NCI-H187 treated with DMSO at 0.1 percent for 48 hours (cell line): ENCODE measurements at regions not wholly inside any gene's neighbourhood (a gene's known extent, or its start where the extent isn't known, plus 50 kb on each side); places are given as distances from the start of the nearest gene placed in this dataset.
"Not testable (repeated sequence)": the region's sequence is repeated elsewhere in the genome, so short reads cannot be mapped to it uniquely, and the experiment has no call there.

ENCODE experiments used
- DNase-seq: peaks from one replicate; lab custom pipeline; 2025; lab: John Stamatoyannopoulos, UW

DNA sequence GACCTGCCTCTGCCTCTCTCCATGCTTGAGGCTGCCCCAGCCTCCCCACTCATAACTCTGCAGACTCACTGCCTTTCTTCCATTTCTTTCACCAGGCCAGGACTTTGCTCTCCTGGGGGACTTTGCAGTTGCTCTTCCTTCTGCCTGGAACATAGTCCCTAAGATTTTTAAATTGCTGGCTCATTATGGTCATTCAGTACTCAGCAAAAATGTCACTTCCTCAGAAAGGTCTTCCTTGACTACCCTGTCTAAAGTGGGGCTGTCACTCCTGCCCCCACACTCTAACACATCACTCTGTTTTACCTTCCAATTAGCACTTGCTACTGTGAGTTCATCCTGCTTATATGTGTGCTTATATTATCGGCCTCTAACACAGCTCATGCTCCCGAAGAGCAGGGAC lies 618.2 kb downstream of the UQCRFS1 start:
- DNase-seq = no peak

DNA sequence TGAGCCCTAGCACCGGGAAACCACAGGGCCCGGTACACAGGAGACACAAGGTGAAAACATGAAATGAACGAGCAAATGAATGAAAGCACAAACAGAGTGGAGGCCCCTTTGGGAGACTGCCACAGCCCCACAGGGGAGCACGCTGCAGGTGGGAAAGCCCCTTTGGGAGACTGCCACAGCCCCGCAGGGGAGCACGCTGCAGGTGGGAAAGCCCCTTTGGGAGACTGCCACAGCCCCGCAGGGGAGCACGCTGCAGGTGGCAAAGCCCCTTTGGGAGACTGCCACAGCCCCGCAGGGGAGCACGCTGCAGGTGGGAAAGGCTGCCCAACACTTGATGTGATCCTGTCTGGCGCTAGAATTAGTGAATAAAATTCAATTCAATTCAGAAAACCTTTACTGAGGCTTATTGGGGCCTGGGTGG lies 623.0 kb downstream of the UQCRFS1 start:
- DNase-seq = not testable (repeated sequence)

GRCh38 chr19:28586474-28586873 lies 626.5 kb downstream of the UQCRFS1 start:
- no peak for DNase-seq

- DNase-seq = no peak
Observed at GRCh38 chr19:28585796-28586195, 627.2 kb downstream of the UQCRFS1 start.

- no peak for DNase-seq
Observed at GRCh38 chr19:28583713-28584112, 629.2 kb downstream of the UQCRFS1 start.

DNA sequence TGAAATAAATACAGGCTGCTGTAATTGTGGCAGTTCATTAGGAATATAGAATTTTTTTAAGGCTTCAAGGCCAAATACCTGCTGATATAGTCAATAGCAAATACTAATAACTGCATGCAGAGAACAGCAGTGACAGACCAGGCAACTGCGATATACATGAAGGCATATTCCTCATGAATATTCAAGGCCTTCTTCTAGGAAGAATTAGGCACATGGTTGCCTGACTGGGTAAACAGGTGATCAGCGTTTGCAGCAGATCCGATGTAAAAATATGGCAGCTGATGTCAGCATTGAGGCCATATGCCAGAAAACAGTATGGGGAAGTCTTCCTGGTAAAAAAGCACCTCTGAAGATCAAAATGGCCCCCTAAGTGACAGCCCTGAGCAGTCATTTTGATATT lies 629.7 kb downstream of the UQCRFS1 start:
- no peak for DNase-seq

GRCh38 chr19:28582796-28583195 lies 630.2 kb downstream of the UQCRFS1 start:
- no peak for DNase-seq

GRCh38 chr19:28582344-28582743 lies 630.6 kb downstream of the UQCRFS1 start:
- no peak for DNase-seq

DNA sequence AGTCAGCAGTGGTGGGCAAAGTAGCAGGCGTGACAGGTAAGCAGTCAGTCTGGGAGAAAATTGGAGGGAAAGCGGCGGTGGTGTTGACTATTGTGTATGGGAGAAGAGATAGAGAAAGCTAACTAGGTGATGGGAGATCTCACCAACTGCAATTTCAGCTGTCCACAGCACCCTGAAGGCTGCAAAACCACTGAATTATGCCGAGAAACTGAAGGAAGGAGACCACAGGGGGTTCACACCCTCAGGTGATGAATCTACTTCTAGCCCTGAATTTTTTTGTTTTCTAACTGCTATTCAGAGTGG lies 631.5 kb downstream of the UQCRFS1 start:
- no peak for DNase-seq

DNA sequence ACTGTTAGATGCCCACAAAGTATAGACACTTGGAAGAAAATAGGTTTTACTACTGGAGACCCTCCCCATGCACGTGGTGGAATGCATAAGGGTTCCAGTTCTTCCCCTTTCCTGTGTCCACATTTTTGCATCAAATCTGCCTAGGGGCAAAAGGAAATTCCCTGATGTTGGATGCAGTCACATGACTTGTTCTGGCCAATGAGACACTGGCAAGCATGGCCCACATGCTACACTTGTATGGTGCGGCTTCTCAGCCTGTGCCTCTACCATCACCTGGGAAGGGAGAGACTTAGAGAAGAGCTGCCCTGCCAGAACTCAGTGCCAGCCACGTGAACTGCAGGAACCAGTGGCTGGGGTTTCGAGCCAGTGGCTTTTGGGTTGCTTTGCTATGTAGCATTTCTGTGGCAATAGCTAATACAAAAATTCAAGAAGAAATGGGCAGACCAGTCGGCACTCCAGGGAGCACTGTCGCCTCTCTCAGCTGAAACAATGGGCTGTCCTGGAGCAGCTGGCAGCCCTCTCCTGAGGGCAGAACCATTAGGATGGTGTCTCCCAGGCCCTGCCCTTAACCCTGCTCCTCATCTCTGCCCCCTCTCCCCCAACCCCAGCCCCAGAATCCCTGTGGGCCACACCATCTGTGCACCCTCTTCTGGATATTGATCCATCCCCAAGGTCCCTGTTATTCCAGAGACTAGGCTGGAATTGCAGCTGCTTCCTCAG lies 634.0 kb downstream of the UQCRFS1 start:
- DNase-seq = no peak

GRCh38 chr19:28578208-28578607 lies 634.7 kb downstream of the UQCRFS1 start:
- no peak for DNase-seq

DNA sequence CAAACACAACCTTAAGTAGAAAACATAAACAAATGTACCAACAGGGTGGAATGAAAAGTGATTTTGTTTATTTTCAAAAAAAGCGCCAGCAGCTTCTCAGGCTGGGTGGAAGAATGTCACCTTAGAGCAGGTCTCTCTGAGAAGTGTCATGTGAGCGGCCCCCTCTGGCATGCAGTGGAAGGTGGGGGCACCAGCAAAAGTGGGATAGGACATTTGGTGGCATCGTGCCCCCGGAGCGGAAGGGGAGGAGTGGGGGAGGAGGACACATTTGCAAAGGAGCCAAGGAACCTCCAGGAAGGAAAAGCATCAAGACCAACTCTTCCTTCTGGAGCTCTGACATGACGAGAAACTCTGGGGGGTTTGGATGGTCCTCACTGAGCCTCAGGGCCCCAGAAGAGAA lies 635.3 kb downstream of the UQCRFS1 start:
- DNase-seq = no peak

DNA sequence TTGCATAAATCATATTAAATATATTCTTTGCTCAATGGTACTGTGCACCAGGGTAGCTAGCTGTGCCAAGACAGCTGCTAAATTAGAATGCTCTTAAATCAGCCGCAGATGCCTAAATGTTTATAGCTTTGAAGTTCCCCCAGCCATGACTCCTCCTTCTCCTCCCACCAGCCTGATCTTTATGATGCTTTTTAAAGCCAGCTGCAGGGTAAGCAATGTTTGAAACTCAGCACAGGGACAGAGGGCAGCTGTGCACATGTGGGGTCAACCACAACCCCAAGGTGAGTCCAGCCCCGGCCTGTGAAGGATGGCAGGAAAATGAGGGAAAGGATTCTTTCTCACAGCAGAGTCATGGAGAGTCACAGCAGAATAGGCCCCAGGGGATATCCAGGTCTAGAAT lies 635.7 kb downstream of the UQCRFS1 start:
- DNase-seq = no peak

GRCh38 chr19:28575816-28576215 lies 637.1 kb downstream of the UQCRFS1 start:
- DNase-seq = no peak

DNA sequence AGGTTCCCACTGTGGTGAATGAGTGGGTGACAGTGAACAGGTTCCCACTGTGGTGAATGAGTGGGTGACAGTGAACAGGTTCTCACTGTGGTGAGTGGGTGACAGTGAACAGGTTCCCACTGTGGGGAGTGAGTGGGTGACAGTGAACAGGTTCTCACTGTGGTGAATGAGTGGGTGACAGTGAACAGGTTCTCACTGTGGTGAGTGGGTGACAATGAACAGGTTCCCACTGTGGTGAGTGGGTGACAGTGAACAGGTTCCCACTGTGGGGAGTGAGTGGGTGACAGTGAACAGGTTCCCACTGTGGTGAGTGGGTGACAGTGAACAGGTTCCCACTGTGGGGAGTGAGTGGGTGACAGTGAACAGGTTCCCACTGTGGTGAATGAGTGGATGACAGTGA lies 637.6 kb downstream of the UQCRFS1 start:
- not testable (repeated sequence) for DNase-seq

DNA sequence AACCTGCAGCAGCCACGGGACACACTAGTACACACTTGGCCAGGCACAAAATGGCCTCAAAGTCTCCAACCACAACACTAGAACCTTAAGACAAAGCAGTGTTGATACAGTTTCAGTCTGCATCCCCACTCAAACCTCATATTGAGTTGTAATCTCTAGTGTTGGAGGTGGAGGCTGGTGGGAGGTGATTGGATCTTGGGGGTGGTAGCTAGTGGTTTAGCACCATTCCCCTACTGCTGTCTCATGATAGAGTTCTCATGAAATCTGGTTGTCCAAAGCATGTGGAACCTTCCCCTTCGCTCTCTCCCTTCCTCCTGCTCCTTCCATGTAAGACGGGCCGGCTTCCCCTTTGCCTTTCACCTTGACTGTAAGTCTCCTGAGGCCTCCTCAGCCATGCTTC lies 638.7 kb downstream of the UQCRFS1 start:
- no peak for DNase-seq

DNA sequence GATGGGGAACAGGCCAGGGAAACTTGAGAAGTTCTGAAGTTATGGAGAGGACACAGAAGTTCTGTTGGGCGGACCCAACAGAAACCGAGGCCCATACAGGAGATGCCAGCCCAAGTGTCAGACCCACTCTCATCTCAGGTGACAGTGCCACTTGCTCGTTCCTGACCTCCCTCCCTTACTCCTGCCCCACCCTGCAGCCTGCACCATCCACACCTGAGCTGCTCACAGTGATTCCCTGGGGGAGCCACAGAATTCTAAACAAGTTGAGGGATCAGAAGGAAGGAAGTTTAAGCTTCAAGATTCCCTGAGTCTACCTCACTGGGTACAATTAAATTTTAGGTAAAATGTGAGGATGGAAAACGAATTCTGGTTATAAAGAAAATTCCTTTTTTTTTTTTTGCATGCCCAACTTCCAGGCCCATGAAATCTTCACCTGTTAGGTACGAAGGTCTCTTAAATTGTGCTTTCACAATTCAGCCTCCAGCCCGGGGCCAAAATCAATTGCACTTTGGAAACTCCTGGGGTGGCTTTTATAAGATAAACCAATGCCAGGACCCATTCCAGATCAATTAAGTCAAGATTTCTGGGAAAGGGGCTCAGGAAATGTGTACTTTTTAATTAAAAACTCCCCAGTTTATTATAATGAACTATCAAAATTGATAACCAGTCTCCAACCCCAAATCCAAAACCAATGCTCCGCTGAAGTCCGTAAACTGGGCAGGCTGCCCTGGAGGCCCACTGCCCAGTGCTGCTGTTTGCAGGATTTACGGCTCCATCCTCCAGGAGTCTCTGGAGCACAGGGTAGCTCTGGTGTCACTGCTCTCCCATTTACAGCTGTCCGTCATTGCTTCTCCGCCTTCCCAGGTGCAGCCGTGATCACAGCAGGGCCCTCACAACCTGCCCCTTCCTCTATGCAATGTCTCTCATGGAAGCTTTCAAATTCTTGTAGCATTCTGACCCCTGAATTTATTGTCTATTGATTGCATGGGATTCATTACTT lies 643.5 kb downstream of the UQCRFS1 start:
- no peak for DNase-seq

DNA sequence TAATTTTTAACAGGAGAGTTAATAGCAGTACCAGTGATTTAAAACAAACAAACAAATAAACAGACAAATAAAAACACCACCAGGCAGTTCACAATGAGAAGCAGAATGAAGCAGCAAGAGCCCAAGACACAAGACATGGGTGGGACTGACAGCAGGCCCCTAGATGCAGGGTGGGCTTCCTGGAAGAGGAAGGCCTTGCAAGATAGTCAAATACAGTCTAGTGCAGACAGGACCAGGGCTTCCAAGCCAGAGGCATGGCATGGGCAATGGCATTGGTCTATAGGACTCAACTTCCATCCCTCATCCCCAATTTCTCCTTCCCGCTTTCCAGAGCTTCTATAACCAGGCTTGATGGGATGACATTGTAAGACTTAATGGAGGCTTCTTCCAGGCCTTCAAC lies 645.1 kb downstream of the UQCRFS1 start:
- no peak for DNase-seq

DNA sequence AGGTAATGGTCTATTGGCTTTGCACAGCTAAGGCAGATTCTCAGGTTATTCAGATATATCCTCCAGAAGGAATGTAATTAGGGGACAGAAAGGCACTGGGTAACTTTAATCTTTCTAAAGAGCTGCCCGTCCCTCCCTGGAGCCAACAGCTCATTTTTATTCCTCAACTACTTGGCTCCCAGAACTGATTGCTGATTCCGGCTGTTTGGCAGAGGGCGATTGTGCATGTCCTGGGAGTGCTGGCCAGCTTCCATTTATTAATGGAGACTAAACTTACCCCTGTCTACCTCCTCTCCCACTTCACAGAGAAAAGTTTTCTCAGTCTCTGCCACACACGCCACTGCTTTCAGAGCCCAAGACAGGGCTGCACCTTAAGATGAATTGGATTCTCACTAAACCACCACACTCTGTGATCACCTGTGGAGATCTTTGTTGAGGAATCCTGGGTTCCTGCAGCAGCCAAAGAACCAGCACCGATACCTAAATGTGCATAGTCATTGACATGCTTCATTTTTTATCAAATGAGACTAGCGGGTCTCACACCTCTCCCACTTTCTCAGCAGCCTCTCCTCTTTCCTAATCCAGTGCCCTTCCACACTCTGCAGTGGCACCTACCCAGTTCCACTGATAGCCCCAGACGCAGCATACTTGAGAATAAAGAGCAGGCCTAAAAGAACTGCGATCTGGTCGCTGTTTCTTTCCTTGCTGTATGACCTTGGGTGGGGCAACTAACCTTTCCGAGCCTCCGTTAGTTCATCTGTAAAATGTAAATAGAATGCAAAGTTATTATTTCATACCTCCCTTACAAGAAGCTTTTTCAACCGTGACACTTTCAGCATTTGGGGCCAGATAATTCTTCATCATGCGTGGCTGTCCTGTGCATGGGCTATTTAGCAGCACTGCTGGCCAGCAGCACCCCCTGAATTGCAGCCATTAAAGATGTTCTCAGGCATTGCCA lies 648.7 kb downstream of the UQCRFS1 start:
- DNase-seq = no peak

- no peak for DNase-seq
Observed at GRCh38 chr19:28560786-28561185, 652.2 kb downstream of the UQCRFS1 start.

DNA sequence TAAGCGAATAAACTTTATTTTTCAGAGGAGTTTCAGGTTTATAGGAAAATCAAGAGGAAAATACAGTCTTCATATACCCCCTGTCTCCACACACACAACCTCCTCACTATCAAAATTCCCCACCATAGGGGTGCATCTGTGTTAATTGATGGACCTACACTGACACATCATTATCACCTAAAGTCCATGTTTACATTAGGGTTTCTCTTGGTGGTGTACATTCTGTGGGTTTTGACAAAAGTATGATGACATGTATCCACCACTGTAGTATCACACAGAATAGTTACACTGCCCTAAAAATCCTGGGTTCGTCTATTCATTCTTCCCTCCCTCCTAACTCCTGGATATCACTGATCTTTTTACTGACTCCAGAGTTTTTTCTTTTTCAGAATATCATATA lies 654.2 kb downstream of the UQCRFS1 start:
- DNase-seq = no peak

GRCh38 chr19:28556371-28556770 lies 656.6 kb downstream of the UQCRFS1 start:
- no peak for DNase-seq
